HEK293 (cell line): ENCODE measurements at regions not wholly inside any gene's neighbourhood (a gene's known extent, or its start where the extent isn't known, plus 50 kb on each side); places are given as distances from the start of the nearest gene placed in this dataset.

Experiments
- RBAK ChIP-seq: fragments of 450-650 bp; formaldehyde crosslinking; IDR thresholded peaks from 2 replicates; pipeline ENCODE4 v1.5.1; 2016; ENCODE audit warnings: missing biosample characterization, missing genetic modification characterization
- REST ChIP-seq: fragments of 450-650 bp; formaldehyde crosslinking; IDR thresholded peaks from 2 replicates; pipeline ENCODE4 v1.5.1; 2016; ENCODE audit warnings: missing biosample characterization, missing genetic modification characterization
- ZNF184 ChIP-seq: fragments of 450-650 bp; IDR thresholded peaks from 2 replicates; pipeline ENCODE4 v1.5.1; 2018; ENCODE audit warnings: missing biosample characterization, mild to moderate bottlenecking, missing genetic modification characterization
- ZNF521 ChIP-seq: fragments of 450-650 bp; formaldehyde crosslinking; IDR thresholded peaks from 2 replicates; pipeline ENCODE4 v1.5.1; 2017; ENCODE audit warnings: missing biosample characterization, mild to moderate bottlenecking, missing genetic modification characterization
- ZNF629 ChIP-seq: fragments of 450-650 bp; formaldehyde crosslinking; IDR thresholded peaks from 2 replicates; pipeline ENCODE4 v1.5.1; 2017; ENCODE audit warnings: missing biosample characterization, missing genetic modification characterization
- TF ChIP-seq, protein P1 (sequence below): fragments of 450-650 bp; formaldehyde crosslinking; IDR thresholded peaks from 2 replicates; pipeline ENCODE4 v1.5.1; 2016; ENCODE audit warnings: missing biosample characterization, missing genetic modification characterization
- TF ChIP-seq, protein P2 (sequence below): fragments of 450-650 bp; formaldehyde crosslinking; IDR thresholded peaks from 2 replicates; pipeline ENCODE4 v1.5.1; 2016; ENCODE audit warnings: missing biosample characterization, missing genetic modification characterization

- TF ChIP-seq ZNF629 (tag by site-specific recombination) (no peak), REST (no peak), RBAK (tag by site-specific recombination) (no peak), ZNF521 (tag by site-specific recombination) (no peak), ZNF184 (tag by site-specific recombination) (no peak)
- TF ChIP-seq, protein P1, sequence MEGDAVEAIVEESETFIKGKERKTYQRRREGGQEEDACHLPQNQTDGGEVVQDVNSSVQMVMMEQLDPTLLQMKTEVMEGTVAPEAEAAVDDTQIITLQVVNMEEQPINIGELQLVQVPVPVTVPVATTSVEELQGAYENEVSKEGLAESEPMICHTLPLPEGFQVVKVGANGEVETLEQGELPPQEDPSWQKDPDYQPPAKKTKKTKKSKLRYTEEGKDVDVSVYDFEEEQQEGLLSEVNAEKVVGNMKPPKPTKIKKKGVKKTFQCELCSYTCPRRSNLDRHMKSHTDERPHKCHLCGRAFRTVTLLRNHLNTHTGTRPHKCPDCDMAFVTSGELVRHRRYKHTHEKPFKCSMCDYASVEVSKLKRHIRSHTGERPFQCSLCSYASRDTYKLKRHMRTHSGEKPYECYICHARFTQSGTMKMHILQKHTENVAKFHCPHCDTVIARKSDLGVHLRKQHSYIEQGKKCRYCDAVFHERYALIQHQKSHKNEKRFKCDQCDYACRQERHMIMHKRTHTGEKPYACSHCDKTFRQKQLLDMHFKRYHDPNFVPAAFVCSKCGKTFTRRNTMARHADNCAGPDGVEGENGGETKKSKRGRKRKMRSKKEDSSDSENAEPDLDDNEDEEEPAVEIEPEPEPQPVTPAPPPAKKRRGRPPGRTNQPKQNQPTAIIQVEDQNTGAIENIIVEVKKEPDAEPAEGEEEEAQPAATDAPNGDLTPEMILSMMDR (tag by site-specific recombination) = no peak
- TF ChIP-seq, protein P2, sequence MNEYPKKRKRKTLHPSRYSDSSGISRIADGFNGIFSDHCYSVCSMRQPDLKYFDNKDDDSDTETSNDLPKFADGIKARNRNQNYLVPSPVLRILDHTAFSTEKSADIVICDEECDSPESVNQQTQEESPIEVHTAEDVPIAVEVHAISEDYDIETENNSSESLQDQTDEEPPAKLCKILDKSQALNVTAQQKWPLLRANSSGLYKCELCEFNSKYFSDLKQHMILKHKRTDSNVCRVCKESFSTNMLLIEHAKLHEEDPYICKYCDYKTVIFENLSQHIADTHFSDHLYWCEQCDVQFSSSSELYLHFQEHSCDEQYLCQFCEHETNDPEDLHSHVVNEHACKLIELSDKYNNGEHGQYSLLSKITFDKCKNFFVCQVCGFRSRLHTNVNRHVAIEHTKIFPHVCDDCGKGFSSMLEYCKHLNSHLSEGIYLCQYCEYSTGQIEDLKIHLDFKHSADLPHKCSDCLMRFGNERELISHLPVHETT = no peak
Measured at GRCh38 chr6:144500892-144501291, 215.8 kb downstream of the UTRN start.
